PC-9 (cell line): ENCODE measurements at regions not wholly inside any gene's neighbourhood (a gene's known extent, or its start where the extent isn't known, plus 50 kb on each side); places are given as distances from the start of the nearest gene placed in this dataset.

Experiments used
- BruUV-seq: library from RNA; stranded (reverse); fragments of 400-500 nt; replicated peaks from 2 replicates; lab custom pipeline; 2021; lab: Mats Ljungman, UMichigan
- CTCF ChIA-PET: fragments of 300-600 bp; sonication (Branson Sonifier 250); formaldehyde crosslinking; loops from one replicate; lab custom pipeline; 2022; ENCODE audit warnings: antibody characterized with exemption; lab: Charles Lee
- POLR2A ChIA-PET: fragments of 300-600 bp; sonication (Branson Sonifier 250); formaldehyde crosslinking; loops from one replicate; lab custom pipeline; 2022; ENCODE audit warnings: antibody characterized with exemption; ENCODE audit not compliant: unreplicated experiment; lab: Charles Lee
- DNase-seq, 2 experiments: peaks; one replicate each; pipeline versions ENCODE4 v3.0.0 to v3.0.0-alpha.2; 2015 to 2022; ENCODE audit warnings: mixed read lengths in 1 of 2
- H2AFZ ChIP-seq: fragments of 200-600 bp; sonication (generic); 2 replicates; pipeline ENCODE4 v1.8.1; 2017; ENCODE audit warnings: antibody characterized with exemption
- H3F3A ChIP-seq: fragments of 200-600 bp; sonication (generic); 2 replicates; pipeline ENCODE4 v1.8.1; 2017; ENCODE audit warnings: antibody characterized with exemption, mild to moderate bottlenecking, low read depth; ENCODE audit not compliant: insufficient read depth
- H3K27ac ChIP-seq: fragments of 200-600 bp; sonication (generic); 2 replicates; pipeline ENCODE4 v1.6.1; 2016; ENCODE audit warnings: mixed run types
- H3K27me3 ChIP-seq: fragments of 200-600 bp; sonication (generic); 2 replicates; pipeline ENCODE4 v1.6.1; 2016; ENCODE audit warnings: low read depth, mixed run types; ENCODE audit not compliant: insufficient read depth
- H3K36me3 ChIP-seq: fragments of 200-600 bp; sonication (generic); 2 replicates; pipeline ENCODE4 v1.6.1; 2016; ENCODE audit warnings: low read depth, mixed run types
- H3K4me1 ChIP-seq: fragments of 200-600 bp; sonication (generic); replicated peaks from 2 replicates; pipeline ENCODE4 v1.6.1; 2016; ENCODE audit warnings: mixed run types; ENCODE audit not compliant: insufficient read depth
- H3K4me2 ChIP-seq: fragments of 200-600 bp; sonication (generic); 2 replicates; pipeline ENCODE4 v1.6.1; 2017; ENCODE audit warnings: mixed run types
- H3K4me3 ChIP-seq: fragments of 200-600 bp; sonication (generic); 2 replicates; pipeline ENCODE4 v1.6.1; 2016; ENCODE audit warnings: mixed run types
- H3K79me2 ChIP-seq: fragments of 200-600 bp; sonication (generic); 2 replicates; pipeline ENCODE4 v1.6.1; 2017; ENCODE audit warnings: low read depth, mixed run types
- H3K9me2 ChIP-seq: fragments of 200-600 bp; sonication (generic); 2 replicates; pipeline ENCODE4 v1.8.1; 2017; ENCODE audit warnings: mild to moderate bottlenecking; ENCODE audit not compliant: insufficient read depth
- H3K9me3 ChIP-seq: fragments of 200-600 bp; sonication (generic); 2 replicates; pipeline ENCODE4 v1.8.1; 2016; ENCODE audit warnings: low read depth; ENCODE audit not compliant: insufficient read depth
- H4K20me1 ChIP-seq: fragments of 200-600 bp; sonication (generic); 2 replicates; pipeline ENCODE4 v1.8.1; 2017; ENCODE audit not compliant: insufficient read depth
- EZH2 ChIP-seq: fragments of 200-600 bp; sonication (generic); IDR thresholded peaks from 2 replicates; pipeline ENCODE4 v1.8.0; 2017; ENCODE audit warnings: antibody characterized with exemption, low read depth
- intact Hi-C: fragments of 100-400 bp; cut with micrococcal nuclease; formaldehyde crosslinking; loops from one replicate; pipeline ENCODE4 v1.10.0; 2022; ENCODE audit not compliant: unreplicated experiment
- TF ChIP-seq, protein P1 (sequence below): fragments of 200-600 bp; sonication (generic); conservative IDR thresholded peaks from 2 replicates; pipeline ENCODE4 v1.6.1; 2017; ENCODE audit warnings: mixed run types, antibody characterized with exemption, mild to moderate bottlenecking, moderate library complexity

DNA sequence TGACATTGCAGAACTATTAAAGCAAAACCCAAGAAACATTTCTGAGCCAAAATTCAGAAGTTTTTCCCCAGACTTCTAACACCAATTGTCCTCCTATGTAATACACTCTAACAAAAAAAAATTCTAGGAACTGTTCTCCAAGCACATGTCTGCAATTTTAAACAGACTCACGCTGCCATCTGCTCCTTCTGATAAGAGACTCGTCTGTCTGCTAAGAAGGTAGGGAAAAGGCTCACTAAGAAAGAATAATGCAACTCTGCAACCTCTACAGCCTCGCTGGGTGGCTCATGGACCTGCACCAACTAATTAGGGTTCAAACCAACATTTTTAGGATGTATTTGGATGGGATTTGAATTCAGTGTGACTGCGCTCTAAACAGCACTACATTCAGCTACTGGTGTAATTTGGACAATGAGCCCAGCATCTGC is 366.5 kb downstream of the DSC3 start:
- no peaks in the 10 kb centered on the region for H3K9me3 ChIP-seq
- no peaks in the 10 kb centered on the region for H4K20me1 ChIP-seq
- intact Hi-C loops = no loop called here
- no peaks in the 10 kb centered on the region for H3F3A ChIP-seq
- no peaks in the 10 kb centered on the region for H3K9me2 ChIP-seq
- TF ChIP-seq, protein P1, sequence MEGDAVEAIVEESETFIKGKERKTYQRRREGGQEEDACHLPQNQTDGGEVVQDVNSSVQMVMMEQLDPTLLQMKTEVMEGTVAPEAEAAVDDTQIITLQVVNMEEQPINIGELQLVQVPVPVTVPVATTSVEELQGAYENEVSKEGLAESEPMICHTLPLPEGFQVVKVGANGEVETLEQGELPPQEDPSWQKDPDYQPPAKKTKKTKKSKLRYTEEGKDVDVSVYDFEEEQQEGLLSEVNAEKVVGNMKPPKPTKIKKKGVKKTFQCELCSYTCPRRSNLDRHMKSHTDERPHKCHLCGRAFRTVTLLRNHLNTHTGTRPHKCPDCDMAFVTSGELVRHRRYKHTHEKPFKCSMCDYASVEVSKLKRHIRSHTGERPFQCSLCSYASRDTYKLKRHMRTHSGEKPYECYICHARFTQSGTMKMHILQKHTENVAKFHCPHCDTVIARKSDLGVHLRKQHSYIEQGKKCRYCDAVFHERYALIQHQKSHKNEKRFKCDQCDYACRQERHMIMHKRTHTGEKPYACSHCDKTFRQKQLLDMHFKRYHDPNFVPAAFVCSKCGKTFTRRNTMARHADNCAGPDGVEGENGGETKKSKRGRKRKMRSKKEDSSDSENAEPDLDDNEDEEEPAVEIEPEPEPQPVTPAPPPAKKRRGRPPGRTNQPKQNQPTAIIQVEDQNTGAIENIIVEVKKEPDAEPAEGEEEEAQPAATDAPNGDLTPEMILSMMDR = no peak
- TF ChIP-seq EZH2 = no peak
- no peak overlapping the region for H3K4me2 ChIP-seq
- H3K27me3 ChIP-seq = no peaks in the 10 kb centered on the region
- ChIA-PET CTCF (no interaction called here), POLR2A (no interaction called here)
- no peak overlapping the region for H3K4me3 ChIP-seq
- no peak for DNase-seq
- H2AFZ ChIP-seq = no peak overlapping the region
- no peaks in the 10 kb centered on the region for H3K36me3 ChIP-seq
- H3K27ac ChIP-seq = no peak overlapping the region
- no TSS peak for BruUV-seq
- no peaks in the 10 kb centered on the region for H3K79me2 ChIP-seq
- H3K4me1 ChIP-seq = no peaks in the 10 kb centered on the region

DNA sequence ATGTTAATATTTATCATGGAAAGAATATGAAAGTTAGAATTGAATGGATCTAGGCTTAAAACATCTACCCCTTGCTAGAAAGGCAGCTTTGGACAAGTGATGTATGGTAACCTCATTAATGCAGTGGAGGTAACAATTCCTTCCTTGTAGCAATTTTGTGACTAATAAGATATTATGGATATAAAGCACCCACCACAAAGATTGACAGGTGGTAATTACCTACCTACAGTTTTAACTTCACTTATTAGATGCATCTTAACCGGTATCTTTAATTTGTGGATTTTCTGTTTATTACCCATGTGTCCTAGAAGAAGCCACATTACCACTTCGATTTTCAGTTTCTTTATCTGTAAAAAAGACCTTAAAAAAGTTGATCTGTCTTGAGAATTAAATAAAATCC is 367.0 kb downstream of the DSC3 start:
- no peak overlapping the region for H3K4me2 ChIP-seq
- H4K20me1 ChIP-seq = no peaks in the 10 kb centered on the region
- no TSS peak for BruUV-seq
- ChIA-PET POLR2A (no interaction called here), CTCF (no interaction called here)
- no peaks in the 10 kb centered on the region for H3K9me3 ChIP-seq
- no peaks in the 10 kb centered on the region for H3K9me2 ChIP-seq
- no peak overlapping the region for H2AFZ ChIP-seq
- H3K27ac ChIP-seq = no peak overlapping the region
- H3K36me3 ChIP-seq = no peaks in the 10 kb centered on the region
- no peaks in the 10 kb centered on the region for H3K79me2 ChIP-seq
- no peaks in the 10 kb centered on the region for H3K27me3 ChIP-seq
- no peak for DNase-seq
- TF ChIP-seq, protein P1 = no peak
- TF ChIP-seq EZH2 = no peak
- no peaks in the 10 kb centered on the region for H3F3A ChIP-seq
- no peaks in the 10 kb centered on the region for H3K4me1 ChIP-seq
- intact Hi-C loops = no loop called here
- no peak overlapping the region for H3K4me3 ChIP-seq

DNA sequence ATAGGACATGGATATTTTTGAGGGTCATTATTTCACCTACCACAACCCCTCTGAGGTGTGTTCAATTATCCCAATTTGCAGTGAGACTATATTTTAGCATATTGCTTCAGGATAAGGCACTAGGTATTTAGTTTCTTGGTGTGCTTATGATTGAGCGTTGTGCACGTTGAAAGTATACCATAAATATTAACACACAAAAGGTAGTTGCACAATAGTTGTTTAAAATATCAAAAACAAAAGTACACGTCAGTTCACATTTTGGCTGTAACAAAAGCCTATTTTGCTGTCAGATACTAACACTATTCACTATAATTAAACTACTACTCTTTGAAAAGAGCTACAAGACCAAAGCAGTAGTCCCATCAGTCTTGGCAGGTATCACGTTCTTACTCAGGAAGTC is 367.5 kb downstream of the DSC3 start:
- no peaks in the 10 kb centered on the region for H3K4me1 ChIP-seq
- H3K4me2 ChIP-seq = no peak overlapping the region
- intact Hi-C loops = no loop called here
- no TSS peak for BruUV-seq
- no peak overlapping the region for H3K4me3 ChIP-seq
- H3K27me3 ChIP-seq = no peaks in the 10 kb centered on the region
- H4K20me1 ChIP-seq = no peaks in the 10 kb centered on the region
- H3K79me2 ChIP-seq = no peaks in the 10 kb centered on the region
- ChIA-PET CTCF (no interaction called here), POLR2A (no interaction called here)
- no peaks in the 10 kb centered on the region for H3K9me3 ChIP-seq
- H2AFZ ChIP-seq = no peak overlapping the region
- H3F3A ChIP-seq = no peaks in the 10 kb centered on the region
- no peak for DNase-seq
- H3K36me3 ChIP-seq = no peaks in the 10 kb centered on the region
- no peak overlapping the region for H3K27ac ChIP-seq
- TF ChIP-seq EZH2 = no peak
- TF ChIP-seq, protein P1 = no peak
- H3K9me2 ChIP-seq = no peaks in the 10 kb centered on the region
